ENCODE measurements at regions not wholly inside any gene's neighbourhood (a gene's known extent, or its start where the extent isn't known, plus 50 kb on each side); places are given as distances from the start of the nearest gene placed in this dataset.

DNA sequence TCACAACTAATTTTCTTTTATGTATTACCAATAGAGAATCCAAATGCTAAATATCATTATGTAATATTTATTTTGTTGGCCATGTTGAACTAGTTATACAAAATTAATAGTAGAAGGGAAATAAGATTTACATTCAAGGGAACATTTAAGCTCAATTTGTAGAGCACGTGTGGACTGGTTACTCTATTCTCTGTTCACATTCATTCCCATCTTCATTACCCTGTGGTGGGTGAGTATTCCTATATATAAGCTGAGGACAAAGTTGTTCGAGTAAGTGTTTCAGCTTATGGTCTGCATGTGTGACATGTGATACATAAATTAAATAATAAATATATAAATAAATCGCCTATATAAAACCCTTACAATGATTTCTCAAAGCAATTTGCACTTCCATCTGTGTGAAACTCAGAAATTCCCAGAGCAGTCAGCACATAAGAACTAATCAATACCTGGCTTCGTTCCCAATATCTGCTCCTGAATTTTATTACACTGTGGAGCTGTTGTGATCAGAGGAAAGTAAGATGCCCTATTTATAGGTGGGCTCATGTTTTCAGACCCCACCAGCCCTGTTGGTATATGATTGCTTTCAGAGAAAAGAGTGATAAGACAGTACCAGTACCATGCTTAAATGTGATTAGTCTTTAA lies 308.2 kb upstream of the DCN start:
- TF ChIP-seq CTCF (IDR thresholded peaks at IDR 0.05) (no peak), EP300 (IDR thresholded peaks at IDR 0.05) (no peak)

All from sigmoid colon (tissue), 4 donors.